ENCODE measurements at regions not wholly inside any gene's neighbourhood (a gene's known extent, or its start where the extent isn't known, plus 50 kb on each side); places are given as distances from the start of the nearest gene placed in this dataset.
"Not testable (repeated sequence)": the region's sequence is repeated elsewhere in the genome, so short reads cannot be mapped to it uniquely, and the experiment has no call there.

- DNase-seq (ENCODE audit: low read depth in 3 of 3, low spot score in 1 of 3): no peak
These were observed 223.7 kb upstream of the FAM78B start for GRCh38 chr1:166390366-166391033.

DNA sequence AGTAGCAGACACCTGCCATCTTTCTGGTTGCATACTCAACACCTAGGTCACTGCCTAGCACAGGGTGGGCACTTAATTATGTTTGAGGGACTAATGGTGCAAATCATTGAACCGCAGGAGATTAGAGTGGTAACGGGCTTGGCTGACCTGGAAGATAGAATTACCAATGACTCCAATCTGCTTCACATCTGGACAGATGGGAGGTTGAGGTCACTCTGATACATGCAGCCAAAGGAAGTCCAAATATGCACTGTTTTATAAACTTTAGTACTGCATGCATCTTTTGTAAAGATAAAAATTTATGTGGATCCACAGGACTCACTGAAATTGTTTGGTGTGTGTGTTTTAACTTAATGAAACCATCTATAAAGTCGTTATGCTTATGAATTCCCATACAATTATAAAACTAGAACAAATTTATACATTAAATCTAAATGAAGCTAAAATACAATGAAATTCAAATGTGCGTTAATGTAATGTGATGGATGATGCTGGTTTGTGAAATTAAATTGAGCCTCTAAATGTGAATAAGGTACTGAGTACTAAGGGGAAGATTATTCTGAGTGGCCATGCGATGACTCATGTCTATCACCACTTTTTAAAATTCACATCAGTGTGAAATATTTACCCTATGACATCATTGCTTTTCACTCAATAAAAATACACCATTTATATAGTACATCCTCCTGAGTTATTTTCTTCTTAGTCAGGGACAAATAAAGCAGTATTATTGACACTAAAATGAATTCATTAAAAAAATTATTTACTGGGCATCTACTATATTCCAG, 224.7 kb upstream of the FAM78B start:
- DNase-seq (ENCODE audit: low read depth in 3 of 3, low spot score in 1 of 3): no peak

- no peak for DNase-seq (ENCODE audit: low read depth in 3 of 3, low spot score in 1 of 3)
These were observed 228.9 kb upstream of the FAM78B start for GRCh38 chr1:166395729-166396128.

DNA sequence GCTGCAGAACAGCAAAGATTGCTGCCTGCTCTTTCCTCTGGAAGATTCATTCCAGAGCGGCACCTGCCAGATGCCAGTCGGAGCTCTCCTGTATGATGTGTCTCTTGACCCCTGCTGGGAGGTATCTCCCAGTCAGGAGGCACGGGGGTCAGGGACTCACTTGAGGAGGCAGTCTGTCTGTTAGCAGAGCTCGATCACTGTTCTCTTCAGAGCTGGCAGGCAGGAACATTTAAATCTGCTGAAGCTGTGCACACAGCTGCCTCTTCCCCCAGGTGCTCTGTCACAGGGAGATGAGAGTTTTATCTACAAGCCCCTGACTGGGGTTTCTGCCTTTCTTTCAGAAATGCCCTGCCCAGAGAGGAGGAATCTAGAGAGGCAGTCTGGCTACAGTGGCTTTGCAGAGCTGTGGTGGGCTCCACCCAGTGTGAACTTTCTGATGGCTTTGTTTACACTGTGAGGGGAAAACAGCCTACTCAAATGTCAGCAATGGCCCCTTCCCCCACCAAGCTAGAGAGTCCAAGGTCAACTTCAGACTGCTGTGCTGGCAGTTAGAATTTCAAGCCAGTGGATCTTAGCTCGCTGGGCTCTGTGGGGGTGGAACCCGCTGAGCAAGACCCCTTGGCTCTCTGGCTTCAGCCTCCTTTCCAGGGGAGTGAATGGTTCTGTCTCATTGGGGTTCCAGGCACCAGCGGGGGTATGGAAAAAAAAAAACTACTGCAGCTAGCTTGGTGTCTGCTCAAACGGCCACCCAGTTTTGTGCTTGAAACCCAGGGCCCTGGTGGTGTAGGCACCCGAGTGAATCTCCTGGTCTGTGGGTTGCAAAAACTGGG, 242.7 kb upstream of the FAM78B start:
- not testable (repeated sequence) for DNase-seq (ENCODE audit: low read depth in 3 of 3, low spot score in 1 of 3)

- DNase-seq (ENCODE audit: low read depth in 3 of 3, low spot score in 1 of 3): no peak
These were observed 243.2 kb upstream of the FAM78B start for GRCh38 chr1:166410083-166410385.

DNA sequence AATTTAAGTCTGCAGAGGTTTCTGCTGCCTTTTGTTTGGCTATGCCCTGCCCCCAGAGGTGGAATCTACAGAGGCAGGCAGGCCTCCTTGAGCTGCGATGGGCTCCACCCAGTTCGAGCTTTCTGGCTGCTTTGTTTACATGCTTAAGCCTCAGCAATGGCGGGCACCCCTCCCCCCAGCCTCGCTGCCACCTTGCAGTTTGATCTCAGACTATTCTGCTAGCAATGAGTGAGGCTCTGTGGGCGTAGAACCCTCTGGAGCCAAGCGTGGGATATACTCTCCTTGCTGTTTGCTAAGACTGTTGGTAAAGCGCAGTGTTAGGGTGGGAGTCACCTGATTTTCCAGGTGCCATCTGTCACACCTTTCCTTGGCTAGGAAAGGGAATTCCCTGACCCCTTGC, 250.0 kb upstream of the FAM78B start:
- not testable (repeated sequence) for DNase-seq (ENCODE audit: low read depth in 3 of 3, low spot score in 1 of 3)

GRCh38 chr1:166418344-166418933, 251.6 kb upstream of the FAM78B start:
- DNase-seq (ENCODE audit: low read depth in 3 of 3, low spot score in 1 of 3): no peak

- not testable (repeated sequence) for DNase-seq (ENCODE audit: low read depth in 3 of 3, low spot score in 1 of 3)
These were observed 255.8 kb upstream of the FAM78B start for GRCh38 chr1:166422586-166422985.

GRCh38 chr1:166432655-166433054, 265.9 kb upstream of the FAM78B start:
- DNase-seq (ENCODE audit: low read depth in 3 of 3, low spot score in 1 of 3): no peak

DNA sequence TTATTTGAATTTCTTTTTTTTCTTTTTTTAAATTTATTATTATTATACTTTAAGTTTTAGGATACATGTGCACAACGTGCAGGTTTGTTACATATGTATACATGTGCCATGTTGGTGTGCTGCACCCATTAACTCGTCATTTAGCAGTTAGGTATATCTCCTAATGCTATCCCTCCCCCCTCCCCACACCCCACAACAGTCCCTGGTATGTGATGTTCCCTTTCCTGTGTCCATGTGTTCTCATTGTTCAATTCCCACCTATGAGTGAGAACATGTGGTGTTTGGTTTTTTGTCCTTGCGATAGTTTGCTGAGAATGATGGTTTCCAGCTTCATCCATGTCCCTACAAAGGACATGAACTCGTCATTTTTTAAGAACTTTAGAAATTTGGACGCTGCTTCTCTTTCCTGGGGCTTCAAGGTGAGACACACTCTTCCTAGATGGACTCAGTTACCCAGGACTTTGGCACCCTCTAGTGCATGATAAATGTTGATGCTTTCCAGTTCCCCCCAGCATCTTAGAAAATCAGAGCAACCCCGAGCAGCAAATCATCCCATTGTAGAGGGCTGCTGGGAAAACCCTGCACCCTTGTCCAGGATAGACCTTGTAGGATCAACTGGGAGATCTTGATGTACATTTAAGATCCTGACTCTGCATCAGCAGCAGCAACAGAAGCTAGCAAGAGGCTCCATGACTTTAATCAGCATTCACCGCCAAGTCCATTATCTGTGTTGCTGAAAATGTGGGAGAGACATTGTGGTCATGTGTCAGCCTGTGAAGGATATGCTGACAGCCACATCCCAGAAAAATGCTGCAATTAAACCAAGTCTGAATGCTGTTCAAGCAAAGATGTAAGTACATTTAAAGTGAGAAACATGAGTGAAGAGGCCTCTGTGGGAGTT, 266.9 kb upstream of the FAM78B start:
- DNase-seq (ENCODE audit: low read depth in 3 of 3, low spot score in 1 of 3): not testable (repeated sequence)

GRCh38 chr1:166457700-166458099, 290.9 kb upstream of the FAM78B start:
- no peak for DNase-seq (ENCODE audit: low read depth in 3 of 3, low spot score in 1 of 3)

GRCh38 chr1:166464333-166464732, 297.5 kb upstream of the FAM78B start:
- DNase-seq (ENCODE audit: low read depth in 3 of 3, low spot score in 1 of 3): no peak

DNA sequence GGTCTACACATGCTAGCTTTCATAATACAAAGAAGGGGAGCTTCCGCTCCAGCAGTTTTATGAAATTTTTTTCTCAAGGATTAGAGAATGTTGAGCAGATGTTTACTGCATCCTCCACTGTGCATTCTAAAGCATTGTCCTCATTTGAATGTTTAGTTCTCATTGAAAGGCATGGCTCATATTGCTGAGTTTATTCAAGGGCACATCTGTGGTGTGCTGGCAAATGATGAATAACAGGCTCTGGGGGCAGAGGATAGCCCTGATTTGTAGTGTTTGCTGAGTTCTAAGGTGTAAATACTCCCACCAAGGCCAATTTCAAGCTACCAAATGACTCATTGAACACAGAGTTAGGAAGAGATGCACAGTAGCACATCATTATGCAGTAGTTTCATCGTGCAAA, 303.2 kb upstream of the FAM78B start:
- DNase-seq (ENCODE audit: low read depth in 3 of 3, low spot score in 1 of 3): no peak

GRCh38 chr1:166470441-166470840, 303.6 kb upstream of the FAM78B start:
- no peak for DNase-seq (ENCODE audit: low read depth in 3 of 3, low spot score in 1 of 3)

GRCh38 chr1:166471359-166471758, 304.6 kb upstream of the FAM78B start:
- no peak for DNase-seq (ENCODE audit: low read depth in 3 of 3, low spot score in 1 of 3)

DNA sequence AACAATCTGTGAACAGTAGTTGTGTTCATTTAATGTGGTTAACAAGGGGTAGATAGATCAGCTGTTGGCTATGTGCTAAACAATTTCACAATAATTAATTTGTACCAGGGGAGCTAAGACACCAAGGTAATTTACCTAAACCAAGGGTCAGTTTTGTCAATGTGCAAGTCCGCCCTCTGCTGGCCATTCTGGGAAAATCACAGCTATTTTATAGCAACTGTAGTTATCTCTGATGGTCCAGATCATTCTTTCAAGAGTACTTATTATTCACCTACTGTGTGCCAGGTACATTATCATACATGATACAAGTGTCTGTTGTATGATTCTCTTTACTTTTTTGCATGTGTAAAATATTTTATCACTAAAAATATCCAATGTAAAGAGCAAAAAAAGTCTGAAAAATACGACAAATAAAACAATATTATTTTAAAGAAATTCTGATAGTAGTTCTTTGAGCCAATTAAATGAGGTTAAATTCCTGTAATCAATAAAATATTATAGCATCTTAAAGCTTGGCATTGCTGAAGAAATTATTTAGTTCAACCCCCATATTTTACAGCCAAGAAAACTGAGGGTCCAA, 312.3 kb upstream of the FAM78B start:
- peak in 2 of 3 donors; percentile 3 to 23 for DNase-seq (ENCODE audit: low read depth in 3 of 3, low spot score in 1 of 3)

GRCh38 chr1:166484471-166484870, 317.7 kb upstream of the FAM78B start:
- DNase-seq (ENCODE audit: low read depth in 3 of 3, low spot score in 1 of 3): no peak

GRCh38 chr1:166484871-166485270, 318.1 kb upstream of the FAM78B start:
- no peak for DNase-seq (ENCODE audit: low read depth in 3 of 3, low spot score in 1 of 3)

GRCh38 chr1:166485620-166486019, 318.8 kb upstream of the FAM78B start:
- no peak for DNase-seq (ENCODE audit: low read depth in 3 of 3, low spot score in 1 of 3)

GRCh38 chr1:166488327-166488726, 321.5 kb upstream of the FAM78B start:
- DNase-seq (ENCODE audit: low read depth in 3 of 3, low spot score in 1 of 3): no peak

All from stimulated activated CD4-positive, alpha-beta T cell treated with anti-CD3 and anti-CD28 coated beads, TNF-alpha, amount 100 ng/mL, for 1 hour (primary cell).